ENCODE measurements at regions not wholly inside any gene's neighbourhood (a gene's known extent, or its start where the extent isn't known, plus 50 kb on each side); places are given as distances from the start of the nearest gene placed in this dataset.

- Histone ChIP-seq H4K20me1 (ENCODE audit: low read depth) (no peaks in the 10 kb centered on the region), H3K79me2 (ENCODE audit: low read depth) (no peaks in the 10 kb centered on the region), H3K4me2 (no peak overlapping the region), H2AFZ (replicated peaks) (no peak overlapping the region), H3F3A (ENCODE audit: low read depth) (no peaks in the 10 kb centered on the region), H3K4me3 (no peak overlapping the region), H3K9me3 (ENCODE audit: low read depth) (no peaks in the 10 kb centered on the region), H3K4me1 (no peaks in the 10 kb centered on the region), H3K27me3 (no peaks in the 10 kb centered on the region), H3K9ac (no peak overlapping the region), H3K36me3 (no peaks in the 10 kb centered on the region), H3K27ac (no peak overlapping the region)
- Mint-ChIP-seq H3K9me3 (no peaks in the 10 kb centered on the region), H3K4me3 (no peak overlapping the region), H3K27me3 (ENCODE audit: insufficient read depth, low read depth) (no peaks in the 10 kb centered on the region), H3K4me1 (no peaks in the 10 kb centered on the region), H3K27ac (no peak overlapping the region), H3K36me3 (no peaks in the 10 kb centered on the region)
- TF ChIP-seq EZH2 (IDR thresholded peaks at IDR 0.05), result no peak
- TF ChIP-seq CTCF (IDR thresholded peaks at IDR 0.05), result no peak
- TF ChIP-seq EZH2phosphoT487 (IDR thresholded peaks at IDR 0.05), result no peak
- DNase-seq (ENCODE audit: low spot score), result no peak
Observed at GRCh38 chr7:114033475-114033874, 114.7 kb upstream of the PPP1R3A start.

GRCh38 chr7:114026486-114027089 lies 107.8 kb upstream of the PPP1R3A start:
- no peak overlapping the region for H3K9ac ChIP-seq
- H3K4me1 Mint-ChIP-seq, result no peaks in the 10 kb centered on the region
- H3K9me3 ChIP-seq (ENCODE audit: low read depth), result no peaks in the 10 kb centered on the region
- H3K4me3 ChIP-seq, result no peak overlapping the region
- H3K36me3 ChIP-seq, result no peaks in the 10 kb centered on the region
- no peaks in the 10 kb centered on the region for H3K27me3 ChIP-seq
- no peak overlapping the region for H3K27ac ChIP-seq
- no peaks in the 10 kb centered on the region for H3K9me3 Mint-ChIP-seq
- H3F3A ChIP-seq (ENCODE audit: low read depth), result no peaks in the 10 kb centered on the region
- H3K27ac Mint-ChIP-seq, result no peak overlapping the region
- DNase-seq (ENCODE audit: low spot score), result peak; percentile 82
- no peak overlapping the region for H3K4me2 ChIP-seq
- H3K4me3 Mint-ChIP-seq, result no peak overlapping the region
- no peak overlapping the region for H2AFZ ChIP-seq (replicated peaks)
- TF ChIP-seq EZH2 (IDR thresholded peaks at IDR 0.05), result no peak
- peak; percentile 74 for TF ChIP-seq CTCF (IDR thresholded peaks at IDR 0.05)
- TF ChIP-seq EZH2phosphoT487 (IDR thresholded peaks at IDR 0.05), result no peak
- H3K27me3 Mint-ChIP-seq (ENCODE audit: insufficient read depth, low read depth), result no peaks in the 10 kb centered on the region
- no peaks in the 10 kb centered on the region for H3K4me1 ChIP-seq
- no peaks in the 10 kb centered on the region for H3K36me3 Mint-ChIP-seq
- H3K79me2 ChIP-seq (ENCODE audit: low read depth), result no peaks in the 10 kb centered on the region
- H4K20me1 ChIP-seq (ENCODE audit: low read depth), result no peaks in the 10 kb centered on the region

GRCh38 chr7:114021135-114021534 lies 102.3 kb upstream of the PPP1R3A start:
- H2AFZ ChIP-seq (replicated peaks), result no peak overlapping the region
- H3K27ac ChIP-seq, result no peak overlapping the region
- no peaks in the 10 kb centered on the region for H3K36me3 ChIP-seq
- H3K36me3 Mint-ChIP-seq, result no peaks in the 10 kb centered on the region
- H3K79me2 ChIP-seq (ENCODE audit: low read depth), result no peaks in the 10 kb centered on the region
- no peak overlapping the region for H3K27ac Mint-ChIP-seq
- no peak for DNase-seq (ENCODE audit: low spot score)
- no peaks in the 10 kb centered on the region for H3K27me3 Mint-ChIP-seq (ENCODE audit: insufficient read depth, low read depth)
- H3K9me3 ChIP-seq (ENCODE audit: low read depth), result no peaks in the 10 kb centered on the region
- H3K4me1 Mint-ChIP-seq, result no peaks in the 10 kb centered on the region
- H3K4me3 ChIP-seq, result no peak overlapping the region
- H3K4me1 ChIP-seq, result no peaks in the 10 kb centered on the region
- H3K4me2 ChIP-seq, result no peak overlapping the region
- H3K9ac ChIP-seq, result no peak overlapping the region
- no peak overlapping the region for H3K4me3 Mint-ChIP-seq
- no peaks in the 10 kb centered on the region for H3F3A ChIP-seq (ENCODE audit: low read depth)
- no peaks in the 10 kb centered on the region for H3K9me3 Mint-ChIP-seq
- no peaks in the 10 kb centered on the region for H4K20me1 ChIP-seq (ENCODE audit: low read depth)
- H3K27me3 ChIP-seq, result no peaks in the 10 kb centered on the region
- no peak for TF ChIP-seq CTCF (IDR thresholded peaks at IDR 0.05)
- no peak for TF ChIP-seq EZH2 (IDR thresholded peaks at IDR 0.05)
- no peak for TF ChIP-seq EZH2phosphoT487 (IDR thresholded peaks at IDR 0.05)

All from neural progenitor cell (in vitro differentiated cells).